ENCODE measurements at regions not wholly inside any gene's neighbourhood (a gene's known extent, or its start where the extent isn't known, plus 50 kb on each side); places are given as distances from the start of the nearest gene placed in this dataset.

- Histone ChIP-seq H3K27me3 (ENCODE audit: control insufficient read depth, insufficient read depth, low read length) (no peaks in the 10 kb centered on the region), H3K4me3 (ENCODE audit: low read depth, low read length) (no peak overlapping the region), H3K27ac (ENCODE audit: insufficient read depth, low read length, poor library complexity, severe bottlenecking) (no peak overlapping the region), H3K36me3 (ENCODE audit: control insufficient read depth, insufficient read depth, low read length) (no peaks in the 10 kb centered on the region), H3K4me1 (ENCODE audit: control insufficient read depth, insufficient read depth, low read length, poor library complexity, severe bottlenecking) (no peaks in the 10 kb centered on the region), H3K9me3 (ENCODE audit: control insufficient read depth in 2 of 2, low read length in 2 of 2) (no peaks in the 10 kb centered on the region)
- ATAC-seq (ENCODE audit: low read depth in 2 of 2): no peak
- Mint-ChIP-seq H3K27ac (no peak overlapping the region), H3K4me3 (no peak overlapping the region), H3K27me3 (no peaks in the 10 kb centered on the region), H3K4me1 (no peaks in the 10 kb centered on the region), H3K9me3 (peaks cover 0 to 3% (median 0%) of the 10 kb centered on the region in 7 donors), H3K36me3 (no peaks in the 10 kb centered on the region)
- no peak for DNase-seq
Observed at GRCh38 chr15:86004061-86004460, 75.6 kb upstream of the AGBL1 start.

GRCh38 chr15:86006546-86006945, 73.1 kb upstream of the AGBL1 start:
- Mint-ChIP-seq H3K9me3 (peaks cover 0 to 3% (median 0%) of the 10 kb centered on the region in 7 donors), H3K27me3 (no peaks in the 10 kb centered on the region), H3K4me1 (no peaks in the 10 kb centered on the region), H3K27ac (no peak overlapping the region), H3K36me3 (no peaks in the 10 kb centered on the region), H3K4me3 (no peak overlapping the region)
- ATAC-seq (ENCODE audit: low read depth in 2 of 2): no peak
- Histone ChIP-seq H3K36me3 (ENCODE audit: control insufficient read depth, insufficient read depth, low read length) (no peaks in the 10 kb centered on the region), H3K27ac (ENCODE audit: insufficient read depth, low read length, poor library complexity, severe bottlenecking) (no peak overlapping the region), H3K27me3 (ENCODE audit: control insufficient read depth, insufficient read depth, low read length) (no peaks in the 10 kb centered on the region), H3K4me1 (ENCODE audit: control insufficient read depth, insufficient read depth, low read length, poor library complexity, severe bottlenecking) (no peaks in the 10 kb centered on the region), H3K4me3 (ENCODE audit: low read depth, low read length) (no peak overlapping the region), H3K9me3 (ENCODE audit: control insufficient read depth in 2 of 2, low read length in 2 of 2) (no peaks in the 10 kb centered on the region)
- DNase-seq: no peak

GRCh38 chr15:86009727-86010126, 69.9 kb upstream of the AGBL1 start:
- Histone ChIP-seq H3K9me3 (ENCODE audit: control insufficient read depth in 2 of 2, low read length in 2 of 2) (no peaks in the 10 kb centered on the region), H3K4me1 (ENCODE audit: control insufficient read depth, insufficient read depth, low read length, poor library complexity, severe bottlenecking) (no peaks in the 10 kb centered on the region), H3K27ac (ENCODE audit: insufficient read depth, low read length, poor library complexity, severe bottlenecking) (no peak overlapping the region), H3K4me3 (ENCODE audit: low read depth, low read length) (no peak overlapping the region), H3K36me3 (ENCODE audit: control insufficient read depth, insufficient read depth, low read length) (no peaks in the 10 kb centered on the region), H3K27me3 (ENCODE audit: control insufficient read depth, insufficient read depth, low read length) (no peaks in the 10 kb centered on the region)
- DNase-seq (no peak), ATAC-seq (ENCODE audit: low read depth in 2 of 2) (no peak)
- H3K27me3 Mint-ChIP-seq: no peaks in the 10 kb centered on the region
- no peak overlapping the region for H3K27ac Mint-ChIP-seq
- peaks cover 0 to 3% (median 0%) of the 10 kb centered on the region in 7 donors for H3K9me3 Mint-ChIP-seq
- no peaks in the 10 kb centered on the region for H3K36me3 Mint-ChIP-seq
- no peaks in the 10 kb centered on the region for H3K4me1 Mint-ChIP-seq
- no peak overlapping the region for H3K4me3 Mint-ChIP-seq

- no peak overlapping the region for H3K27ac ChIP-seq (ENCODE audit: insufficient read depth, low read length, poor library complexity, severe bottlenecking)
- peaks cover 0 to 2% (median 0%) of the 10 kb centered on the region in 7 donors for H3K9me3 Mint-ChIP-seq
- no peak overlapping the region for H3K4me3 Mint-ChIP-seq
- no peaks in the 10 kb centered on the region for H3K9me3 ChIP-seq (ENCODE audit: control insufficient read depth in 2 of 2, low read length in 2 of 2)
- H3K27ac Mint-ChIP-seq: no peak overlapping the region
- H3K27me3 ChIP-seq (ENCODE audit: control insufficient read depth, insufficient read depth, low read length): no peaks in the 10 kb centered on the region
- no peaks in the 10 kb centered on the region for H3K36me3 ChIP-seq (ENCODE audit: control insufficient read depth, insufficient read depth, low read length)
- H3K36me3 Mint-ChIP-seq: no peaks in the 10 kb centered on the region
- DNase-seq: no peak
- no peaks in the 10 kb centered on the region for H3K4me1 Mint-ChIP-seq
- no peak overlapping the region for H3K4me3 ChIP-seq (ENCODE audit: low read depth, low read length)
- no peaks in the 10 kb centered on the region for H3K4me1 ChIP-seq (ENCODE audit: control insufficient read depth, insufficient read depth, low read length, poor library complexity, severe bottlenecking)
- no peaks in the 10 kb centered on the region for H3K27me3 Mint-ChIP-seq
- no peak for ATAC-seq (ENCODE audit: low read depth in 2 of 2)
Observed at GRCh38 chr15:86010398-86010797, 69.3 kb upstream of the AGBL1 start.

- no peaks in the 10 kb centered on the region for H3K4me1 Mint-ChIP-seq
- DNase-seq (no peak), ATAC-seq (ENCODE audit: low read depth in 2 of 2) (no peak)
- H3K4me3 Mint-ChIP-seq: no peak overlapping the region
- peaks cover 0 to 2% (median 0%) of the 10 kb centered on the region in 7 donors for H3K9me3 Mint-ChIP-seq
- no peaks in the 10 kb centered on the region for H3K36me3 ChIP-seq (ENCODE audit: control insufficient read depth, insufficient read depth, low read length)
- H3K36me3 Mint-ChIP-seq: no peaks in the 10 kb centered on the region
- no peak overlapping the region for H3K4me3 ChIP-seq (ENCODE audit: low read depth, low read length)
- no peaks in the 10 kb centered on the region for H3K27me3 Mint-ChIP-seq
- H3K9me3 ChIP-seq (ENCODE audit: control insufficient read depth in 2 of 2, low read length in 2 of 2): no peaks in the 10 kb centered on the region
- no peak overlapping the region for H3K27ac ChIP-seq (ENCODE audit: insufficient read depth, low read length, poor library complexity, severe bottlenecking)
- no peaks in the 10 kb centered on the region for H3K4me1 ChIP-seq (ENCODE audit: control insufficient read depth, insufficient read depth, low read length, poor library complexity, severe bottlenecking)
- H3K27ac Mint-ChIP-seq: no peak overlapping the region
- no peaks in the 10 kb centered on the region for H3K27me3 ChIP-seq (ENCODE audit: control insufficient read depth, insufficient read depth, low read length)
Observed at GRCh38 chr15:86010891-86011290, 68.8 kb upstream of the AGBL1 start.

- Histone ChIP-seq H3K4me3 (ENCODE audit: low read depth, low read length) (no peak overlapping the region), H3K27me3 (ENCODE audit: control insufficient read depth, insufficient read depth, low read length) (no peaks in the 10 kb centered on the region), H3K36me3 (ENCODE audit: control insufficient read depth, insufficient read depth, low read length) (no peaks in the 10 kb centered on the region), H3K9me3 (ENCODE audit: control insufficient read depth in 2 of 2, low read length in 2 of 2) (no peaks in the 10 kb centered on the region), H3K4me1 (ENCODE audit: control insufficient read depth, insufficient read depth, low read length, poor library complexity, severe bottlenecking) (no peaks in the 10 kb centered on the region), H3K27ac (ENCODE audit: insufficient read depth, low read length, poor library complexity, severe bottlenecking) (no peak overlapping the region)
- H3K9me3 Mint-ChIP-seq: peaks cover 0 to 2% (median 0%) of the 10 kb centered on the region in 7 donors
- H3K4me3 Mint-ChIP-seq: no peak overlapping the region
- no peaks in the 10 kb centered on the region for H3K36me3 Mint-ChIP-seq
- no peaks in the 10 kb centered on the region for H3K27me3 Mint-ChIP-seq
- peak overlapping the region in 2 of 3 donors; percentile 12 to 53 for H3K27ac Mint-ChIP-seq
- DNase-seq (no peak), ATAC-seq (ENCODE audit: low read depth in 2 of 2) (no peak)
- H3K4me1 Mint-ChIP-seq: no peaks in the 10 kb centered on the region
Observed at GRCh38 chr15:86014016-86014415, 65.7 kb upstream of the AGBL1 start.

GRCh38 chr15:86016750-86017149, 62.9 kb upstream of the AGBL1 start:
- Histone ChIP-seq H3K4me1 (ENCODE audit: control insufficient read depth, insufficient read depth, low read length, poor library complexity, severe bottlenecking) (no peaks in the 10 kb centered on the region), H3K27ac (ENCODE audit: insufficient read depth, low read length, poor library complexity, severe bottlenecking) (no peak overlapping the region), H3K36me3 (ENCODE audit: control insufficient read depth, insufficient read depth, low read length) (no peaks in the 10 kb centered on the region), H3K27me3 (ENCODE audit: control insufficient read depth, insufficient read depth, low read length) (peaks cover 5% of the 10 kb centered on the region), H3K9me3 (ENCODE audit: control insufficient read depth in 2 of 2, low read length in 2 of 2) (no peaks in the 10 kb centered on the region), H3K4me3 (ENCODE audit: low read depth, low read length) (no peak overlapping the region)
- H3K27ac Mint-ChIP-seq: no peak overlapping the region
- peaks cover 0 to 2% (median 0%) of the 10 kb centered on the region in 7 donors for H3K9me3 Mint-ChIP-seq
- no peak overlapping the region for H3K4me3 Mint-ChIP-seq
- no peaks in the 10 kb centered on the region for H3K4me1 Mint-ChIP-seq
- H3K36me3 Mint-ChIP-seq: no peaks in the 10 kb centered on the region
- no peaks in the 10 kb centered on the region for H3K27me3 Mint-ChIP-seq
- no peak for DNase-seq
- ATAC-seq (ENCODE audit: low read depth in 2 of 2): no peak

- Mint-ChIP-seq H3K36me3 (no peaks in the 10 kb centered on the region), H3K4me1 (no peaks in the 10 kb centered on the region), H3K4me3 (no peak overlapping the region), H3K27me3 (peaks cover 5% of the 10 kb centered on the region), H3K27ac (no peak overlapping the region), H3K9me3 (no peaks in the 10 kb centered on the region)
- Histone ChIP-seq H3K9me3 (ENCODE audit: control insufficient read depth in 2 of 2, low read length in 2 of 2) (no peaks in the 10 kb centered on the region), H3K4me1 (ENCODE audit: control insufficient read depth, insufficient read depth, low read length, poor library complexity, severe bottlenecking) (no peaks in the 10 kb centered on the region), H3K27ac (ENCODE audit: insufficient read depth, low read length, poor library complexity, severe bottlenecking) (no peak overlapping the region), H3K36me3 (ENCODE audit: control insufficient read depth, insufficient read depth, low read length) (no peaks in the 10 kb centered on the region), H3K27me3 (ENCODE audit: control insufficient read depth, insufficient read depth, low read length) (peaks cover 5% of the 10 kb centered on the region), H3K4me3 (ENCODE audit: low read depth, low read length) (no peak overlapping the region)
- ATAC-seq (ENCODE audit: low read depth in 2 of 2) (no peak), DNase-seq (no peak)
Observed at GRCh38 chr15:86018679-86019078, 61.0 kb upstream of the AGBL1 start.

Measured in CD4-positive, CD25-positive, alpha-beta regulatory T cell (primary cell).